Liver (tissue), 3 donors: ENCODE measurements at regions not wholly inside any gene's neighbourhood (a gene's known extent, or its start where the extent isn't known, plus 50 kb on each side); places are given as distances from the start of the nearest gene placed in this dataset.

Experiments
- JUND ChIP-seq, 2 donors: IDR thresholded peaks; 2 replicates each; pipeline ENCODE4 v1.6.1; 2016; ENCODE audit warnings: antibody characterized with exemption in 2 of 2
- TAF1 ChIP-seq: conservative IDR thresholded peaks from 2 replicates; pipeline ENCODE4 v1.6.1; 2016; ENCODE audit warnings: antibody characterized with exemption, mild to moderate bottlenecking
- TF ChIP-seq, protein P1 (sequence below): fragments of 150-350 bp; IDR thresholded peaks from 2 replicates; pipeline ENCODE4 v1.5.1; 2017; ENCODE audit warnings: improper control_type of control experiment, low read depth, low read length; ENCODE audit not compliant: missing input control
- TF ChIP-seq, protein P2 (sequence below): IDR thresholded peaks from 2 replicates; pipeline ENCODE4 v1.6.1; 2016; ENCODE audit warnings: antibody characterized with exemption
- TF ChIP-seq, protein P3 (sequence below): IDR thresholded peaks from 2 replicates; pipeline ENCODE4 v1.6.1; 2016; ENCODE audit warnings: antibody characterized with exemption, mild to moderate bottlenecking
- donor health status: healthy.
- donor health status: healthy.

DNA sequence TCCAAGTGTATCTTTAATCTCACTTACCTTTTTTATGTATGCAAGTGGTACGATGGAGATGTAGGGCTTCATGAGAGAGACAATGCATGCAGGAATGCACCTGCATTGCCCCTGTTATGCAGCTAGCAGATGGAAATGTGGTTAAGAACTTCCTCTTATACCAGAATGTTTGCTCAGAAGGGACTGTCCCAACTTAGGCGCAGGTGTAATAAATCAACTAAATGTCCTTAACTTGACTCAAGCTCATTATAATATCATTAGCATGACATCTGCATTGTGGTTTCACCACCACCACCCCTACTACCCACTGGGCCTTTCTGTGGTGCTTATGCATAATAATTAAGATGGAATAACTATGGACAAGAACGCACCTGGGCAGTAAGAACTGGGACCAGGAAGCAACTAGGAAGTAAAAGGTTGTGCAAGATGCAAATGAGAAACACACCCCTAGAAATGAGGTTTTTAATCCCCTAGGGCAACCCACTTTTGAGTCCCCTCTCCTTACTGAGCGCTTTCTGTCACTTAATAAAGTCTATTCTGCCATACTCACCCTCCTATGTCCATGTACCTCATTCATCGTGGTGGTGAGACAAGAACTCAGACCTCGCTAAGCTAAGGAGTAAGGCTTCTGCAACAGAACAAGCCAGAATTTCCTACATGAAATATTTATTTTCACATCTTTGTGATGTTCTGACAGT, 1103.3 kb upstream of the B3GALT2 start:
- TF ChIP-seq, protein P1, sequence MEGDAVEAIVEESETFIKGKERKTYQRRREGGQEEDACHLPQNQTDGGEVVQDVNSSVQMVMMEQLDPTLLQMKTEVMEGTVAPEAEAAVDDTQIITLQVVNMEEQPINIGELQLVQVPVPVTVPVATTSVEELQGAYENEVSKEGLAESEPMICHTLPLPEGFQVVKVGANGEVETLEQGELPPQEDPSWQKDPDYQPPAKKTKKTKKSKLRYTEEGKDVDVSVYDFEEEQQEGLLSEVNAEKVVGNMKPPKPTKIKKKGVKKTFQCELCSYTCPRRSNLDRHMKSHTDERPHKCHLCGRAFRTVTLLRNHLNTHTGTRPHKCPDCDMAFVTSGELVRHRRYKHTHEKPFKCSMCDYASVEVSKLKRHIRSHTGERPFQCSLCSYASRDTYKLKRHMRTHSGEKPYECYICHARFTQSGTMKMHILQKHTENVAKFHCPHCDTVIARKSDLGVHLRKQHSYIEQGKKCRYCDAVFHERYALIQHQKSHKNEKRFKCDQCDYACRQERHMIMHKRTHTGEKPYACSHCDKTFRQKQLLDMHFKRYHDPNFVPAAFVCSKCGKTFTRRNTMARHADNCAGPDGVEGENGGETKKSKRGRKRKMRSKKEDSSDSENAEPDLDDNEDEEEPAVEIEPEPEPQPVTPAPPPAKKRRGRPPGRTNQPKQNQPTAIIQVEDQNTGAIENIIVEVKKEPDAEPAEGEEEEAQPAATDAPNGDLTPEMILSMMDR: no peak
- TF ChIP-seq, protein P2, sequence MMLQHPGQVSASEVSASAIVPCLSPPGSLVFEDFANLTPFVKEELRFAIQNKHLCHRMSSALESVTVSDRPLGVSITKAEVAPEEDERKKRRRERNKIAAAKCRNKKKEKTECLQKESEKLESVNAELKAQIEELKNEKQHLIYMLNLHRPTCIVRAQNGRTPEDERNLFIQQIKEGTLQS: no peak
- TF ChIP-seq JUND (IDR thresholded peaks at IDR 0.05): no peak
- no peak for TF ChIP-seq TAF1
- TF ChIP-seq, protein P3, sequence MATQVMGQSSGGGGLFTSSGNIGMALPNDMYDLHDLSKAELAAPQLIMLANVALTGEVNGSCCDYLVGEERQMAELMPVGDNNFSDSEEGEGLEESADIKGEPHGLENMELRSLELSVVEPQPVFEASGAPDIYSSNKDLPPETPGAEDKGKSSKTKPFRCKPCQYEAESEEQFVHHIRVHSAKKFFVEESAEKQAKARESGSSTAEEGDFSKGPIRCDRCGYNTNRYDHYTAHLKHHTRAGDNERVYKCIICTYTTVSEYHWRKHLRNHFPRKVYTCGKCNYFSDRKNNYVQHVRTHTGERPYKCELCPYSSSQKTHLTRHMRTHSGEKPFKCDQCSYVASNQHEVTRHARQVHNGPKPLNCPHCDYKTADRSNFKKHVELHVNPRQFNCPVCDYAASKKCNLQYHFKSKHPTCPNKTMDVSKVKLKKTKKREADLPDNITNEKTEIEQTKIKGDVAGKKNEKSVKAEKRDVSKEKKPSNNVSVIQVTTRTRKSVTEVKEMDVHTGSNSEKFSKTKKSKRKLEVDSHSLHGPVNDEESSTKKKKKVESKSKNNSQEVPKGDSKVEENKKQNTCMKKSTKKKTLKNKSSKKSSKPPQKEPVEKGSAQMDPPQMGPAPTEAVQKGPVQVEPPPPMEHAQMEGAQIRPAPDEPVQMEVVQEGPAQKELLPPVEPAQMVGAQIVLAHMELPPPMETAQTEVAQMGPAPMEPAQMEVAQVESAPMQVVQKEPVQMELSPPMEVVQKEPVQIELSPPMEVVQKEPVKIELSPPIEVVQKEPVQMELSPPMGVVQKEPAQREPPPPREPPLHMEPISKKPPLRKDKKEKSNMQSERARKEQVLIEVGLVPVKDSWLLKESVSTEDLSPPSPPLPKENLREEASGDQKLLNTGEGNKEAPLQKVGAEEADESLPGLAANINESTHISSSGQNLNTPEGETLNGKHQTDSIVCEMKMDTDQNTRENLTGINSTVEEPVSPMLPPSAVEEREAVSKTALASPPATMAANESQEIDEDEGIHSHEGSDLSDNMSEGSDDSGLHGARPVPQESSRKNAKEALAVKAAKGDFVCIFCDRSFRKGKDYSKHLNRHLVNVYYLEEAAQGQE: no peak
